GM21390 (cell line): ENCODE measurements at regions not wholly inside any gene's neighbourhood (a gene's known extent, or its start where the extent isn't known, plus 50 kb on each side); places are given as distances from the start of the nearest gene placed in this dataset.
"Not testable (repeated sequence)": the region's sequence is repeated elsewhere in the genome, so short reads cannot be mapped to it uniquely, and the experiment has no call there.

Experiments used
- ATAC-seq: cut with Tn5 transposase; IDR thresholded peaks from one replicate; pipeline ENCODE4 v1.9.1; 2021; ENCODE audit not compliant: unreplicated experiment

GRCh38 chr15:20104551-20104950, 437.0 kb downstream of the GOLGA6L6 start:
- not testable (repeated sequence) for ATAC-seq

DNA sequence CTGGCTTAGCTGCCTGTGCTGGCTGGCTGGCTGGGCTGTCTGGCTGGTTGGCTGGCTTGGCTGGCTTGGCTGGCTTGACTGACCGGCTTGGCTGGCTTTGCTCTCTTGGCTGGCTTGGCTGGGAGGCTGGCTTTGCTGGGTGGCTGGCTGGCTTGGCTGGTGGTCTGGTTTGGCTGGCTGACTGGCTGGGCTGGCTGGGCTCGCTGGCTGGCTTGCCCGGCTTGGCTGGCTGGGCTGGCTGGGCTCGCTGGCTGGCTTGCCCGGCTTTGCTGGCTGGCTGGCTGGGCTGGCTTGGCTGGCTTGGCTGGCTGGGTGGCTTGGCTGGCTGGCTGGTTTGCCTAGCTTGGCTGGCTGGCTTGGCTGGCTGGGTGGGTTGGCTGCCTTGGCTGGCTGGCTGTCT, 438.7 kb downstream of the GOLGA6L6 start:
- ATAC-seq: not testable (repeated sequence)

DNA sequence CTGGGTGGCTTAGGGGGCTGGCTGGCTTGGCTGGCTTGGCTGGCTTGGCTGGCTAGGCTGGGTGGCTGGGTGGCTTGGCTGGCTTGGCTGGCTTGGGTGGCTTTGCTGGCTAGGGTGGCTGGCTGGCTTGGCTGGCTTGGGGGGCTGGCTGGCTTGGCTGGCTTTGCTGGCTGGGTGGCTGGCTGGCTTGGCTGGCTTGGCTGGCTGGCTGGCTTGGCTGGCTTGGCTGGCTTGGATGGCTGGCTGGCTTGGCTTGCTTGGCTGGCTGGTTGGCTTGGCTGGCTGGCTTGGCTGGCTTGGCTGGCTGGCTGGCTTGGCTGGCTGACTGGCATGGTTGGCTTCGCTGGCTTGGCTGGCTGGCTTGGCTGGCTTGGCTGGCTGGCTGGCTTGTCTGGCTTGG, 439.4 kb downstream of the GOLGA6L6 start:
- not testable (repeated sequence) for ATAC-seq

DNA sequence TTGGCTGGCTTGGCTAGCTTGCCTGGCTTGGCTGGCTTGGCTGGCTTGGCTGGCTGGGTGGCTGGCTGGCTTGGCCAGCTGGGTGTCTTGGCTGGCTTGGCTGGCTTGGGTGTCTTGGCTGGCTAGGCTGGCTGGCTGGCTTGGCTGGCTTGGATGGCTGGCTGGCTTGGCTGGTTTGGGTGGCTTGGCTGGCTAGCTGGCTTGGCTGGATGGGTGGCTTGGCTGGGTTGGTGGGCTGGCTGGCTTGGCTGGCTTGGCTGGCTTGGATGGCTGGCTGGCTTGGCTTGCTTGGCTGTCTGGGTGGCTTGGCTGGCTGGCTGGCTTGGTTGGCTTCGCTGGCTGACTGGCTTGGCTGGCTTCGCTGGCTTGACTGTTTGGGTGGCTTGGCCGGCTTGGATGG, 440.3 kb downstream of the GOLGA6L6 start:
- not testable (repeated sequence) for ATAC-seq

- ATAC-seq: not testable (repeated sequence)
Measured at GRCh38 chr15:20100604-20101270, 440.9 kb downstream of the GOLGA6L6 start.

DNA sequence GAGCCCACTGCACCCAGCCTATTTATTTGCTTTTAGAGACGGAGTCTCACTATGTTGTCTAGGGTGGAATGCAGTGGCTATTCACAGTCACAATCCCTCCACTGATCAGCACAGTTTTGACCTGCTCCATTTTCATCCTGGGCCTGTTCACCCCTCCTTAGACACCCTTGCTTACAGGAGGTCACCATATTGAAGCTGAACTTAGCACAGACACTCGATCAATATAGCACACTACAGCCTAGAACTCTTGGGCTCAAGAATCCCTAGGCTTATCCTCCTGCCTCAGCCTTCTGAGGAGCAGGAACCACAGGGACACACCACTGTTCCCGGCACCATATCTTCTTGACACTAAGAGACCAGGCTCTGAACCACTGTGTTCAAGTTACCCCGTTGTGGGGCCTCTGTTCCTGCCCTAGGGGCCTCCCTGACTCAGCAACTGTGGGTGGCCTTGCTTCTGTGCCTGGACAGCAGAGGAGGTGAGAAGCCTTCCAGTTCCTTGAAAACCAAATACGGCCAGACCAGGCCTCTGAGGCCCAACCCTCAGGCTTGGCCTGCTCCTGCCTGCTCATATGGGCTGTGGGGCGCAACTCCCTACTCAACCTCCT, 445.8 kb downstream of the GOLGA6L6 start:
- not testable (repeated sequence) for ATAC-seq

GRCh38 chr15:20089541-20089940, 452.1 kb downstream of the GOLGA6L6 start:
- ATAC-seq: not testable (repeated sequence)

DNA sequence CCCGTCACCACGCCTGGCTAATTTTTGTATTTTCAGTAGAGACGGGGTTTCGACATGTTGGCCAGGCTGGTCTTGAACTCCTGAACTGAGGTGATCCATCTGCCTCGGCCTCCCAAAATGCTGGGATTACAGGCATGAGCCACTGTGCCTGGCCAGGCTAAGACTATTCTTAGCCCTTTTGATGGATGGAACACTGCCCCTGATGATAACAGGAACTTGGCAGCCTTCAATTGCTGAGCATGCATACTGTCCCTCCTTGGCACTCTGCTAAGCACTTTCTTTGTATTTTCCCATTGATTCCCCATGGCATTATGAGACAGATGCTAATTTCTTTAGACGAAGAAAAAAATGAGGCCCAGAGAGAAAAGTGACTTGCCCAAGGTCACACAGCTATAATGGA, 457.6 kb downstream of the GOLGA6L6 start:
- not testable (repeated sequence) for ATAC-seq

GRCh38 chr15:20074082-20074481, 467.5 kb downstream of the GOLGA6L6 start:
- ATAC-seq: not testable (repeated sequence)

- not testable (repeated sequence) for ATAC-seq
Measured at GRCh38 chr15:20069043-20069442, 472.6 kb downstream of the GOLGA6L6 start.

DNA sequence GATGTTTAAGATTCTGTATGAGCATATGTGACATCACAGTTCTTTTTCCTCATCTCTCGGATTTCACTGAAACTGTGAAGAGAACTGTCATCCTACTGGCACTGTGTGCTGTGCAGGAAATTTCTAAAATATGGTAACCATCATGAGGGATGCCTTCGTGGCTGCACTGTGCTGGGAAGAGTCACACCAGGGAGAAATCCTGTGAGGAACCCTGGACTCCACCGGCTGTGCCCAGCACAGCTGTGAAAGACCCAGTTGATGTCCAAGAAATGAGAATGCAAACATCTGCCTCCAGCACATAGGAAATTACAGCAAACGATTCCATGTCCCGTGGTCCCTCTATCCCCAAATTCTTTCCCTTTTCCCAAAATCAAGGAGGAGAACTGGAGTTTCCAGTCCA, 475.4 kb downstream of the GOLGA6L6 start:
- not testable (repeated sequence) for ATAC-seq

- ATAC-seq: not testable (repeated sequence)
Measured at GRCh38 chr15:20065508-20065907, 476.1 kb downstream of the GOLGA6L6 start.

DNA sequence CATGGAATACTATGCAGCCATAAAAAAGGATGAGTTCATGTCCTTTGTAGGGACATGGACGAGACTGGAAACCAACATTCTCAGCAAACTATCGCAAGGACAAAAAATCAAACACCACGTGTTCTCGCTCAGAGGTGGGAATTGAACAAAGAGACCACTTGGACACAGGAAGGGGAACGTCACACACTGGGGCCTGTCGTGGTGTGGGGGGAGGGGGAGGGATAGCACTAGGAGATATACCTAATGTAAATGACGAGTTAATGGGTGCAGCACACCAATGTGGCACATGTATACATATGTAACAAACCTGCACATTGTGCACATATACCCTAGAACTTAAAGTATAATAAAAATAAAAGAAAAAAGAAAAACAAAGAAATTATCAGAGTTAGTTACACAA, 478.4 kb downstream of the GOLGA6L6 start:
- not testable (repeated sequence) for ATAC-seq

DNA sequence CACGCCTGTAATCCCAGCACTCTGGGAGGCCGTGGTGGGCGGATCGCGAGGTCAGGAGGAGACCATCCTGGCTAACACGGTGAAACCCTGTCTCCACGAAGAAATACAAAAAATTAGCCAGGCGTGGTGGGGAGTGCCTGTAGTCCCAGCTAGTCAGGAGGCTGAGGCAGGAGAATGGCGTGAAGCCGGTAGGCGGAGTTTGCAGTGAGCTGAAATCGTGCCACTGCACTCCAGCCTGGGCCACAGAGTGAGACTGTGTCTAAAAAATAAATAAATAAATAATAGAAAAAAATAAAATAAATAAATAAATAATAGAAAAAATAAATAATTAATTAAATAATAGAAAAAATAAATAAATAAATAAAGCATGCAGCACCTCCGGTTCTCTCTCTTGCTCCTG, 480.8 kb downstream of the GOLGA6L6 start:
- not testable (repeated sequence) for ATAC-seq

GRCh38 chr15:20056871-20057270, 484.7 kb downstream of the GOLGA6L6 start:
- ATAC-seq: not testable (repeated sequence)

DNA sequence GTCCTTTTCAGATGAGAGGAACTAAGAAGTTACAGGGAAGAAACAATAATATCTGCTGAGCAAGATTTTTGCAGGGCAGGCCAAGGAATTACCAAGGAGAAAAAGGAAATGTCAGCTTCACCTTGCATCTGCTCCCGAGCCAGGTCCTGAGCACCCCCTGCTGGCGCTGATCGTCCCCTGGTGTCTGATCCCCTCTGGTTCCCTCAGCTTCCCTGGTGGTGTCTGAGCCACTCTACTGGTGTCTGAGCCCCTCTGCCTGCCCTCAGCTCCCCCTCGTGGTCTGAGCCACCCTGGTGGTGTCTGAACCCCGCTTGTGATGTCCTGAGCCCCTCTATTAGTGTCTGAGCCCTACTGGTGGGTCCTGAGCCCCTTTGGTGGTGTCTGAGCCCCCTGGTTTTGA, 485.7 kb downstream of the GOLGA6L6 start:
- ATAC-seq: not testable (repeated sequence)

DNA sequence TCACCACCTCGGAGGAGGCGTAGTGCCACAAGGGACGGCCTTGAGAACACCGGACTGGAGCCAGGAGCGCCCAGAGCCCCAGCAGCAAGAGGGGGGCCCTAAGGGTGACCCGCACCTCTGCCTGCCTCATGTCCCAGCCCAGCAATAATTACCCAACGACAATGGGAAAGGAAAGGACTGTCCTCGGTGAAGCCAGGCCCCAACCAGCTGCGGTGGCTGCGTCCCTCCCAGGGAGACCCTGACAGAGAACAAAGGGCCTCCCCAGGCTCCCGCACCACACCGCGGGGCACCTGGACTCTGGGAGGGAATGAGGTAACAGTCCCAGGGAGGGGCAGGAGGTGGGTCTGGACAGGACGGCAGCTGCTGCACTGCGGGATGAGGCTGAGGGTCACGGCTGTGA, 493.4 kb downstream of the GOLGA6L6 start:
- not testable (repeated sequence) for ATAC-seq

DNA sequence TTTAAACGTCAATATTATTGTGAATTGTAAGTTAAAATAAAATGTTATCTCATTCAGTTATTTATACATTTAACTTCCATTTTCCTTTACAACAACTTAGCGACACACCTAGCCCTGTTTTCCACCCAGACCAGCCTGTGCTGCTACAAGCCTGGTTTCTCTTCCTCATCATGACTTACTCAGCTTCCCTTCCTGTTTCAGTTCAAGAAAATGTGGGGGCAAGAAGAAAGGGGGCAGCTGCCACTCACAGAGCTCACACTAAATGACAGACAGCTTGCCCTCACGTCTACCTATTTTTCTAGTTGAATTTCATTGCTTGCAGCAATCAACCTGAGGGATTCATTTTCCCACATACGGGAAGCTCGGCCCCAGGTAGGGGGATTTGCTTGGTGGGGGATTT, 496.4 kb downstream of the GOLGA6L6 start:
- not testable (repeated sequence) for ATAC-seq

- not testable (repeated sequence) for ATAC-seq
Measured at GRCh38 chr15:20040691-20041090, 500.9 kb downstream of the GOLGA6L6 start.

DNA sequence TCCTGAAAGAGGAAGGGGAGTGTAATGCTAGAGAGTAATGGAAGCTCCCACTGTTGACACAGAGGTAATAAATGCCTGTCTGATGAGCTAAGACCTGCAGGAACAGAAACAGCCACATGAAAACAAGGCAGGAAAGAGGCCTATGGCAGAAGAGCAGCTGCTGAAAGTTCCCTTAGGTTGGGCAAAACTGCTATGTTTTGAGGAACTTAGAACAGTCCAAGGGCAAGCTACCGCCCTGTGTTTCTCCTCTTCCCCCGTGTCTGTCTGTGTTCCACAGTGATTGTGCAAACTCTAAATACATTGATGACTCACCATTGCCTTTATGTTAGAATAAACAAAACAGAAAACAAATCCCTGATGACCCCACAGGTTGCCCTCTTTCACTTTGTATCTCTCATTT, 516.6 kb downstream of the GOLGA6L6 start:
- ATAC-seq: not testable (repeated sequence)

DNA sequence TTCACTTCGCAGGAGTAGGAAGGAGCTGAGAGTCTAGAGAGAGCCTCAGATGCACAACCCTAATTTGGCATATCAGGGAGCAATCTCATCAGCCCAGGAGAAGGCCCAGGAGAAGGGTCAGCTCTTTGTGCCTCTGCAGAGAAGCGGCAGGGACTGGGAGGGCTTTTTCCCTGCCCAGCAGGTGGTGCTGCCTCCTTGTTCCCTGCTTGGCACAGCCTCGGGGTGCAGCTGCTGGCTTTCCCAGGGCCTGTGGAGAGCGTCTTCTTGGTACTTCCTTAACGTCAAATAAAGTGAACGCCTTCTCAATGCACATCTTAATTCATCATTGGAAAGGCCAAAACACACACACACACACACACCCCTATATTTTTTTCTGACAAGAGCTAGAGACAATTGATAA, 519.3 kb downstream of the GOLGA6L6 start:
- not testable (repeated sequence) for ATAC-seq

DNA sequence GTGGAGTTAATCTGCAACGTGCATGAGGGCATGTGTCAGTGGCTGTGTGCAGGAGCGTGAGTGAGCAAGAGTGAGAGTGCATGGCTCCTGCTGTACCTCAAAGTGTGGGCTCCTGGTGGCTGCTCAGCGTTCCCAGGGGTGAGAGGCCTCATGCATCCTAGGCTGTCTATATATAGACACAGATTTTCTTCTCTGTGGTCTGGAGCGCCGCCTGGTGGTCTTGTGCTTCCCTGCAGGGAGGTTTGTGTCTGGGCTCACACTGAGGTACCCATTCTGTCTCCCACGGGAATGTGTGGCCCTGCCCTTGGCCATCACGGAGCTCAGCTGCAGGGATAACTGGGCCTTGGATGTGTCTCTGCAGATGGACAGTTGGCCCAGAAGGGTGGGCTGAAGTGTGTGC, 520.2 kb downstream of the GOLGA6L6 start:
- ATAC-seq: not testable (repeated sequence)
